Limb (tissue), 2 donors: ENCODE measurements at regions not wholly inside any gene's neighbourhood (a gene's known extent, or its start where the extent isn't known, plus 50 kb on each side); places are given as distances from the start of the nearest gene placed in this dataset.

Experiments
- DNase-seq, 2 donors: peaks; one replicate each; pipeline ENCODE4 v3.0.0-alpha.2; 2016; ENCODE audit errors: extremely low spot score in 2 of 2

- DNase-seq, result no peak
Measured at GRCh38 chr3:177427540-177427939, 230.3 kb upstream of the TBL1XR1 start.

- no peak for DNase-seq
Measured at GRCh38 chr3:177429079-177429478, 231.8 kb upstream of the TBL1XR1 start.

- DNase-seq, result no peak
Measured at GRCh38 chr3:177429771-177430170, 232.5 kb upstream of the TBL1XR1 start.

- DNase-seq, result no peak
Measured at GRCh38 chr3:177430653-177431052, 233.4 kb upstream of the TBL1XR1 start.

- DNase-seq, result no peak
Measured at GRCh38 chr3:177431525-177432176, 234.4 kb upstream of the TBL1XR1 start.

- DNase-seq, result no peak
Measured at GRCh38 chr3:177435301-177435700, 238.0 kb upstream of the TBL1XR1 start.

- no peak for DNase-seq
Measured at GRCh38 chr3:177437513-177438337, 240.4 kb upstream of the TBL1XR1 start.

GRCh38 chr3:177438596-177439220, 241.4 kb upstream of the TBL1XR1 start:
- DNase-seq, result no peak

GRCh38 chr3:177439694-177440269, 242.5 kb upstream of the TBL1XR1 start:
- DNase-seq, result no peak

- no peak for DNase-seq
Measured at GRCh38 chr3:177440456-177441104, 243.3 kb upstream of the TBL1XR1 start.

- no peak for DNase-seq
Measured at GRCh38 chr3:177441276-177441812, 244.1 kb upstream of the TBL1XR1 start.

GRCh38 chr3:177441813-177442646, 244.7 kb upstream of the TBL1XR1 start:
- DNase-seq, result no peak

GRCh38 chr3:177443469-177443868, 246.2 kb upstream of the TBL1XR1 start:
- no peak for DNase-seq

- DNase-seq, result no peak
Measured at GRCh38 chr3:177444696-177445095, 247.4 kb upstream of the TBL1XR1 start.

GRCh38 chr3:177445549-177445948, 248.3 kb upstream of the TBL1XR1 start:
- no peak for DNase-seq

GRCh38 chr3:177446165-177446601, 248.9 kb upstream of the TBL1XR1 start:
- no peak for DNase-seq

- DNase-seq, result no peak
Measured at GRCh38 chr3:177447938-177448337, 250.7 kb upstream of the TBL1XR1 start.

GRCh38 chr3:177448987-177449359, 251.7 kb upstream of the TBL1XR1 start:
- no peak for DNase-seq

- DNase-seq, result no peak
Measured at GRCh38 chr3:177449360-177450006, 252.2 kb upstream of the TBL1XR1 start.

GRCh38 chr3:177451301-177451750, 254.0 kb upstream of the TBL1XR1 start:
- no peak for DNase-seq
